Natural killer cell (primary cell): ENCODE measurements at regions not wholly inside any gene's neighbourhood (a gene's known extent, or its start where the extent isn't known, plus 50 kb on each side); places are given as distances from the start of the nearest gene placed in this dataset.
"Not testable (repeated sequence)": the region's sequence is repeated elsewhere in the genome, so short reads cannot be mapped to it uniquely, and the experiment has no call there.

Source experiments
- ATAC-seq, 3 donors: fragments of 150-1000 bp in 2 of 3; fragments of 200-7000 bp in 1 of 3; cut with Tn5 transposase; 1 replicate in 1 of 3; 2 replicates in 2 of 3; pipeline ENCODE4 v1.10.0; 2021; ENCODE audit warnings: mild to moderate bottlenecking in 2 of 3, moderate library complexity in 2 of 3
- DNase-seq, 2 donors: peaks; one replicate each; pipeline versions ENCODE4 v3.0.0 to v3.0.0-alpha.2; 2013 to 2021; ENCODE audit warnings: mixed read lengths in 1 of 2
- H3K27ac ChIP-seq: one replicate; pipeline ENCODE4 v1.5.1; 2013; ENCODE audit warnings: mild to moderate bottlenecking, low read length
- H3K27me3 ChIP-seq: one replicate; pipeline ENCODE4 v1.6.1; 2013; ENCODE audit warnings: low read length; ENCODE audit not compliant: control insufficient read depth, insufficient read depth
- H3K36me3 ChIP-seq: one replicate; pipeline ENCODE4 v1.6.1; 2013; ENCODE audit warnings: low read length; ENCODE audit not compliant: control insufficient read depth, insufficient read depth
- H3K4me1 ChIP-seq: one replicate; pipeline ENCODE4 v1.6.1; 2013; ENCODE audit warnings: low read length; ENCODE audit not compliant: control insufficient read depth, insufficient read depth
- H3K4me3 ChIP-seq: one replicate; pipeline ENCODE4 v1.5.1; 2013; ENCODE audit warnings: low read length
- H3K9me3 ChIP-seq: one replicate; pipeline ENCODE4 v1.6.1; 2013; ENCODE audit warnings: low read length; ENCODE audit not compliant: control insufficient read depth, insufficient read depth
- H3K27ac Mint-ChIP-seq, 2 donors: one replicate each; pipeline ENCODE4 v1.8.0; 2022; ENCODE audit warnings: mild to moderate bottlenecking in 2 of 2, mixed read lengths in 2 of 2, moderate library complexity in 1 of 2
- H3K27me3 Mint-ChIP-seq, 2 donors: one replicate each; pipeline ENCODE4 v1.8.0; 2022; ENCODE audit warnings: low read depth in 2 of 2, mixed read lengths in 2 of 2
- H3K36me3 Mint-ChIP-seq: one replicate; pipeline ENCODE4 v1.8.0; 2022; ENCODE audit warnings: mixed read lengths
- H3K4me1 Mint-ChIP-seq, 2 donors: one replicate each; pipeline ENCODE4 v1.8.0; 2022; ENCODE audit warnings: mixed read lengths in 2 of 2
- H3K4me3 Mint-ChIP-seq: one replicate; pipeline ENCODE4 v1.8.0; 2022; ENCODE audit warnings: mild to moderate bottlenecking, moderate library complexity, mixed read lengths
- H3K9me3 Mint-ChIP-seq, 2 donors: one replicate each; pipeline ENCODE4 v1.8.0; 2022; ENCODE audit warnings: mixed read lengths in 2 of 2
- WGBS: methylation state at CpG from one replicate; pipeline ENCODE4 v1.1.7; 2013; ENCODE audit warnings: missing lambda C conversion rate; ENCODE audit not compliant: insufficient coverage; 5-methylcytosine and 5-hydroxymethylcytosine counted together
- intact Hi-C: fragments of 100-400 bp; cut with micrococcal nuclease; formaldehyde crosslinking; loops from one replicate; pipeline ENCODE4 v1.14.2; 2022
- TF ChIP-seq, protein P1 (sequence below): fragments of 200-600 bp; IDR thresholded peaks from one replicate; pipeline ENCODE4 v1.8.0; 2022; ENCODE audit warnings: antibody characterized with exemption

DNA sequence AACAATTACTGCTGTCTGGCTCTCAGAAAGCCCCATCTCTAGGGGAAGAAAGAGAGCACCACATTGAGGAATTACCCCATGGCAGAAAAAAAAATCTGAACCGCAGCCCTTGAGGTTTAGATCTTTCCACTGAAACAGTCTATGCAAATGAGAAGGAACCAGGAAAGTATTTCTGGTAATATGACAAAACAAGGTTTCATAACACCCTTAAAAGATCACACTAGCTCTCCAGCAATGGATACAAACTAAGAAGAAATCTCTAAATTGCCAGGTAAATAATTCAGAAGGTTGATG, 427.1 kb downstream of the PRELID2 start:
- H3K4me3 Mint-ChIP-seq = no peak overlapping the region

GRCh38 chr5:145407300-145408047, 427.7 kb downstream of the PRELID2 start:
- Histone ChIP-seq H3K27ac (no peak overlapping the region), H3K4me1 (no peaks in the 10 kb centered on the region), H3K4me3 (no peak overlapping the region), H3K9me3 (peaks cover 20% of the 10 kb centered on the region), H3K27me3 (no peaks in the 10 kb centered on the region), H3K36me3 (no peaks in the 10 kb centered on the region)
- 58% methylated on average over 2 of the region's 2 CpGs for WGBS
- no peaks in the 10 kb centered on the region for H3K4me1 Mint-ChIP-seq
- intact Hi-C loops = no loop called here
- H3K27ac Mint-ChIP-seq = no peak overlapping the region
- DNase-seq (no peak), ATAC-seq (no peak)
- no peaks in the 10 kb centered on the region for H3K36me3 Mint-ChIP-seq
- H3K27me3 Mint-ChIP-seq = no peaks in the 10 kb centered on the region
- H3K4me3 Mint-ChIP-seq = no peak overlapping the region
- TF ChIP-seq, protein P1, sequence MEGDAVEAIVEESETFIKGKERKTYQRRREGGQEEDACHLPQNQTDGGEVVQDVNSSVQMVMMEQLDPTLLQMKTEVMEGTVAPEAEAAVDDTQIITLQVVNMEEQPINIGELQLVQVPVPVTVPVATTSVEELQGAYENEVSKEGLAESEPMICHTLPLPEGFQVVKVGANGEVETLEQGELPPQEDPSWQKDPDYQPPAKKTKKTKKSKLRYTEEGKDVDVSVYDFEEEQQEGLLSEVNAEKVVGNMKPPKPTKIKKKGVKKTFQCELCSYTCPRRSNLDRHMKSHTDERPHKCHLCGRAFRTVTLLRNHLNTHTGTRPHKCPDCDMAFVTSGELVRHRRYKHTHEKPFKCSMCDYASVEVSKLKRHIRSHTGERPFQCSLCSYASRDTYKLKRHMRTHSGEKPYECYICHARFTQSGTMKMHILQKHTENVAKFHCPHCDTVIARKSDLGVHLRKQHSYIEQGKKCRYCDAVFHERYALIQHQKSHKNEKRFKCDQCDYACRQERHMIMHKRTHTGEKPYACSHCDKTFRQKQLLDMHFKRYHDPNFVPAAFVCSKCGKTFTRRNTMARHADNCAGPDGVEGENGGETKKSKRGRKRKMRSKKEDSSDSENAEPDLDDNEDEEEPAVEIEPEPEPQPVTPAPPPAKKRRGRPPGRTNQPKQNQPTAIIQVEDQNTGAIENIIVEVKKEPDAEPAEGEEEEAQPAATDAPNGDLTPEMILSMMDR = no peak
- H3K9me3 Mint-ChIP-seq = peaks cover 16 to 34% of the 10 kb centered on the region in 2 donors

More for the DNA sequence above, 427.1 kb downstream of the PRELID2 start:
- WGBS = 86% methylated on average over 1 of the region's 1 CpG
- Histone ChIP-seq H3K27ac (no peak overlapping the region), H3K4me1 (no peaks in the 10 kb centered on the region), H3K9me3 (peaks cover 20% of the 10 kb centered on the region), H3K36me3 (no peaks in the 10 kb centered on the region), H3K4me3 (no peak overlapping the region), H3K27me3 (no peaks in the 10 kb centered on the region)
- Mint-ChIP-seq H3K4me1 (no peaks in the 10 kb centered on the region), H3K27me3 (no peaks in the 10 kb centered on the region), H3K36me3 (no peaks in the 10 kb centered on the region), H3K27ac (no peak overlapping the region), H3K9me3 (peaks cover 17 to 34% of the 10 kb centered on the region in 2 donors)
- intact Hi-C loops = no loop called here
- TF ChIP-seq, protein P1 = no peak
- DNase-seq (no peak), ATAC-seq (no peak)

GRCh38 chr5:145403992-145404391, 431.1 kb downstream of the PRELID2 start:
- 98% methylated on average over 7 of the region's 7 CpGs for WGBS
- no peaks in the 10 kb centered on the region for H3K4me1 Mint-ChIP-seq
- ATAC-seq (no peak), DNase-seq (no peak)
- no peak overlapping the region for H3K27ac Mint-ChIP-seq
- Histone ChIP-seq H3K27me3 (no peaks in the 10 kb centered on the region), H3K4me3 (no peak overlapping the region), H3K4me1 (no peaks in the 10 kb centered on the region), H3K9me3 (peaks cover 11% of the 10 kb centered on the region), H3K36me3 (no peaks in the 10 kb centered on the region), H3K27ac (no peak overlapping the region)
- intact Hi-C loops = no loop called here
- H3K4me3 Mint-ChIP-seq = no peak overlapping the region
- H3K27me3 Mint-ChIP-seq = no peaks in the 10 kb centered on the region
- peaks cover 18 to 41% of the 10 kb centered on the region in 2 donors for H3K9me3 Mint-ChIP-seq
- no peaks in the 10 kb centered on the region for H3K36me3 Mint-ChIP-seq
- TF ChIP-seq, protein P1 = no peak

DNA sequence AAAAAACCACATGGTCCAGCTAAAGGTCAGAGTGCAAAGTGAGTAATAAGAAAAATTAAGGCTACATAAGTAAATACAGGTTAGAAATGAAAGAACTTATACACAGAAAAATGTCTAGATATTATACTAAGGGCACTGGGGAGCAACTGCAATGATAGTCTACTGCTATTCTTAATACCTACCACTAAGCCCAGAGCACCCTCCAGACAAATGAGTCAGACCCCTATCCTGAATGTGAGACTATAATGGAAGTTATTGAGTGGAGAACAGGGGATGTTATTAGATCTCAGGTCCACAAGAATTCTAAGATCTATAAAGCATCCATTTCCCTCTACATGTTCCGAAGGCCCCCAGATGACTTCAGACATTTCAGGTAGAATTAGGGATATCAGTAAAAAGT, 438.3 kb downstream of the PRELID2 start:
- peaks cover 4% of the 10 kb centered on the region for H3K9me3 ChIP-seq
- H3K4me3 ChIP-seq = no peak overlapping the region
- ATAC-seq (no peak), DNase-seq (no peak)
- Mint-ChIP-seq H3K27ac (no peak overlapping the region), H3K27me3 (no peaks in the 10 kb centered on the region), H3K4me1 (no peaks in the 10 kb centered on the region), H3K9me3 (peaks cover 23 to 37% of the 10 kb centered on the region in 2 donors), H3K36me3 (no peaks in the 10 kb centered on the region), H3K4me3 (no peak overlapping the region)
- intact Hi-C loops = no loop called here
- TF ChIP-seq, protein P1 = no peak
- WGBS = no CpG with 5 or more reads among the region's 1 CpG
- H3K4me1 ChIP-seq = no peaks in the 10 kb centered on the region
- no peak overlapping the region for H3K27ac ChIP-seq
- no peaks in the 10 kb centered on the region for H3K27me3 ChIP-seq
- H3K36me3 ChIP-seq = no peaks in the 10 kb centered on the region

- H3K27ac Mint-ChIP-seq, H3K36me3 Mint-ChIP-seq, H3K4me1 ChIP-seq, ATAC-seq, H3K4me3 Mint-ChIP-seq, H3K4me1 Mint-ChIP-seq, H3K36me3 ChIP-seq, H3K27me3 ChIP-seq, H3K27me3 Mint-ChIP-seq, H3K27ac ChIP-seq, H3K4me3 ChIP-seq, intact Hi-C loops, DNase-seq: not testable (repeated sequence)
- peaks cover 20 to 31% of the 10 kb centered on the region in 2 donors for H3K9me3 Mint-ChIP-seq
- WGBS = 75% methylated on average over 6 of the region's 7 CpGs
- H3K9me3 ChIP-seq = peaks cover 12% of the 10 kb centered on the region
Measured at GRCh38 chr5:145395151-145395550, 440.0 kb downstream of the PRELID2 start.
